Esophagus (tissue), 2 donors: ENCODE measurements at regions not wholly inside any gene's neighbourhood (a gene's known extent, or its start where the extent isn't known, plus 50 kb on each side); places are given as distances from the start of the nearest gene placed in this dataset.

Experiments
- H3K27ac ChIP-seq, 2 donors: one replicate each; pipeline ENCODE4 v1.5.1; 2013; ENCODE audit warnings: low read depth in 2 of 2, mild to moderate bottlenecking in 2 of 2, inconsistent platforms in 1 of 2, low read length in 1 of 2, moderate library complexity in 1 of 2
- H3K27me3 ChIP-seq, 2 donors: one replicate each; pipeline ENCODE4 v1.6.1; 2013; ENCODE audit warnings: low read length in 2 of 2, control low read depth in 1 of 2, mild to moderate bottlenecking in 1 of 2; ENCODE audit not compliant: insufficient read depth in 2 of 2, control insufficient read depth in 1 of 2
- H3K36me3 ChIP-seq, 2 donors: one replicate each; pipeline ENCODE4 v1.6.1; 2013; ENCODE audit warnings: low read length in 1 of 2; ENCODE audit not compliant: control insufficient read depth in 2 of 2, insufficient read depth in 2 of 2
- H3K4me1 ChIP-seq, 2 donors: one replicate each; pipeline ENCODE4 v1.6.1; 2013; ENCODE audit warnings: low read length in 1 of 2; ENCODE audit not compliant: control insufficient read depth in 2 of 2, insufficient read depth in 2 of 2
- H3K4me3 ChIP-seq, 2 donors: one replicate each; pipeline ENCODE4 v1.5.1; 2013; ENCODE audit warnings: low read length in 2 of 2, mild to moderate bottlenecking in 2 of 2, low read depth in 1 of 2, moderate library complexity in 1 of 2
- H3K9me3 ChIP-seq, 2 donors: one replicate each; pipeline ENCODE4 v1.6.1; 2013; ENCODE audit warnings: mild to moderate bottlenecking in 2 of 2, low read depth in 1 of 2, low read length in 1 of 2, moderate library complexity in 1 of 2; ENCODE audit not compliant: control insufficient read depth in 2 of 2, insufficient read depth in 1 of 2
- whole genome bisulfite sequencing, 2 donors: extraction: QIAGEN DNeasy Blood & Tissue Kit; methylation state at CpG; one replicate each; pipeline ENCODE4 v1.1.7; 2013; 5-methylcytosine and 5-hydroxymethylcytosine counted together
- donor health status: healthy with polysubstance abuse.
- donor health status: Bipolar disorder and iron deficiency.

DNA sequence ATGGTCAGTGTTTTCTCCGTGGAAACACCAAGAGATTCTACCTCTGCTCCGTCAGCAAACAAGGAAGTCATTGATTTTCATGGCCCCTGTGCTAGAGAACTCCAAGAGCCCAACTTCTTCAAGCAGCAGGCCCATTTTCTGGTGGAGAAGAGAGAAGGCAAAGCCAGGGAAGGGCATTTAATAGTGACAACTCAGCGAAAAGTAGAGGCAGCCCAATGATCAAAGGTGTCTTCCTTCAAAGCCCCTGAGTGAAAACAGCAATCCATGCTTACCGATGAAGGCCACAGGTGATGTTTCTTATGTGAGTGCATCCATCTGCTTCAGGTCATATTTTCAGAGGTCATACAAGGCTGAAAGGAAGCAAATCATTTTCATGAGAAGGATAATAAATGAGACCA, 77.3 kb downstream of the VCPKMT start:
- H3K27me3 ChIP-seq: no peaks in the 10 kb centered on the region
- H3K4me3 ChIP-seq: no peak overlapping the region
- WGBS, 2 donors: 72 to 77% methylated on average over 4 of the region's 4 CpGs
- no peaks in the 10 kb centered on the region for H3K36me3 ChIP-seq
- no peaks in the 10 kb centered on the region for H3K9me3 ChIP-seq
- peaks cover 5 to 23% of the 10 kb centered on the region in 2 donors for H3K4me1 ChIP-seq
- peak overlapping the region; percentile 91 to 99 for H3K27ac ChIP-seq

DNA sequence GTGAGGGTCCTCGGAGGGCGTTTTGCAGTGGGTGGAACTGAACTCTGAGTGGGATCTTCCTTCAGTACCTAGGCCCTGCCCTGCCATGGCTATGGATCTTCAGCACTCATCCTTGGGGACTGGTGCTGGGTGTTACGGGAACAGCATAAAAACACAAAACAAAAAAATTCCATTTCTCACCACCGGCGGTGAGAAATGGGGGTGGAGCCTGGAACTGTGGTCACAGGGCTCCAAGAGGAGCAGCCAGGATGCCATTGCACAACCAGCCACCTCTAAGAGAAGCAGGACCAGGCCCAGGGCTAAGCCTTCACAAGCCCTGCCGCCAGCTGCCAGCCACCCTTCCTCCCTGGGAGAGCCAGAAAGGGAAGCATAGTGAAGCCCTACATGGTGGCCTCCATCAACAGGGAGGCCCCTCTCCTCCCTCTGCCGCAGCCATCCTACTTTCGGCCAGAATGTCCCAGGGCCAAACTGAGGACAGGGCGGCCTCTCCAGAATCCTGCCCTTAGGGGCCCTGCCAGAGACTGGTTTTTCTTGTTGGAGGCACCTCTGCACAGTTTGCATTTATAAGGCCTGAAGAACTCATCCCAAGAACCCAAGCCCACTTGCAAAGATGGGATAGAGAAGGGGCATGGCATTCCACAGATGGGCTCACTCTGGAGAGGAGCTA, 76.5 kb downstream of the VCPKMT start:
- peaks cover 5 to 23% of the 10 kb centered on the region in 2 donors for H3K4me1 ChIP-seq
- H3K27ac ChIP-seq: peak overlapping the region; percentile 91 to 99
- H3K9me3 ChIP-seq: no peaks in the 10 kb centered on the region
- H3K27me3 ChIP-seq: no peaks in the 10 kb centered on the region
- H3K36me3 ChIP-seq: no peaks in the 10 kb centered on the region
- WGBS, 2 donors: 55 to 69% methylated on average over 9 of the region's 9 CpGs
- no peak overlapping the region for H3K4me3 ChIP-seq

DNA sequence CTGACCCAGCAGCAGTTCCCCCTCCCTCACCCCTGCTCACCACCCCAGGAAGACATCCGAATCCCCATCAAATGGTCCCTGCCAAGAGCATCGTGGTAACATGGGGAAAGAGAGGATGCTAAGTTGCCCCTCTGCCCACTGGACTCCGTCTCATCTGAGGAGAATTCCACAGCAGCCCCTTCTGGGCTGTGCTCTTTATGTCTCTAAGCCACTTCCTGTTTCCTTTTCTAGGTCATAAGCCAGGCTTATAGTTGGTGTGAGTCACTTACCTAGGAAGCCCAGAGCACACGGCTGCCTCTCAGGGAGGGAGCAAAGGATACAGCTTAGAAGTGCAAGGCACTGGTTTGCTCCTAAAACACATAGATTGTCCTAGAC, 76.0 kb downstream of the VCPKMT start:
- peaks cover 5 to 23% of the 10 kb centered on the region in 2 donors for H3K4me1 ChIP-seq
- no peaks in the 10 kb centered on the region for H3K27me3 ChIP-seq
- 41 to 46% methylated on average over 4 of the region's 4 CpGs for WGBS, 2 donors
- H3K27ac ChIP-seq: peak overlapping the region; percentile 91 to 99
- no peak overlapping the region for H3K4me3 ChIP-seq
- H3K9me3 ChIP-seq: no peaks in the 10 kb centered on the region
- H3K36me3 ChIP-seq: no peaks in the 10 kb centered on the region

DNA sequence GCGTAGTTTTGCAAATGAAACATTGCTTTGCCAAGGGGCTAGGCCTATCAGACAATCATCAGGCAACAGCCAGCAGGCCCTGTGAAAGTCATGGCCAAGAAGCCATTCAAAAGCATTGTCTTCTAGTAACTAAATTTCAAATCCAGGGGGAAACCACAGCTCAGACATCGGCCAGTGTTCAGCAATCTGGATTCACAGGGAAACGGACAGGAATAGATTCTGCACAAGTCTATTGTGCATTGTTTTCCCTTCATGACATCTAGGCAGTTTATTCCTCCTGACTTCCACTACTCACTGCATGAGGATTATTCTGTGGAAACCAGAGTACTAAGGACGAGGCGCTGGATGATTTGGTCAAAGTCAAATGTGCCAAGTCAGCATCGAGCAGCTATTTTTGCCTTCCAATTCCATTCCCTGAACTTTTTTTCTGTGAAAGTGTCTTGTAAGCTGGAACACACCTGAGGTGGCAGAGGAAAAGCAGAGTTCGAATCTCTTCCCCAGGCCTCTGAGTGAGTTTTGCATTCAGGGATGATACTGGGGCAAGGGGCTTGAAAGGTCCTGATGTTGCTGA, 75.4 kb downstream of the VCPKMT start:
- Histone ChIP-seq H3K27ac (peak overlapping the region; percentile 91 to 99), H3K4me3 (no peak overlapping the region), H3K27me3 (no peaks in the 10 kb centered on the region), H3K36me3 (no peaks in the 10 kb centered on the region), H3K4me1 (peaks cover 5 to 23% of the 10 kb centered on the region in 2 donors), H3K9me3 (no peaks in the 10 kb centered on the region)
- WGBS, 2 donors: 75 to 78% methylated on average over 7 of the region's 7 CpGs

DNA sequence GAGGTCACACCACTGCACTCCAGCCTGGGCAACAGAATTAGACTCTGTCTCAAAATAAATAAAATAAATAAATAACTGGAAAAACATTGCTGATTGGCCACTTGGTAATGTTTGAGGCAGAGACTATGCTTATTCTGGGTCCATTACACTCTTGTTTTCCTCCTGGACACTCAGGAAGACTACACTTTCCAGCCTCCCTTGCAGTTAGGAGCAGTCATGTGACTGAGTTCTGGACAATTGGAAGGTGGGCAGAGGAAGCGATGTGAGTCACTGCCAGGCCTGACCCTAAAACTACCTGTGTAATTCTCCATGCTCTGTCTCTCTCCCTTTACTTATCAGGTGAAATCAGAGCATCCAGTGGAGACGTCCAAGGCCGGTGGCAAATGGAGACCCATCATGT, 74.4 kb downstream of the VCPKMT start:
- WGBS, 2 donors: 96 to 100% methylated on average over 3 of the region's 3 CpGs
- Histone ChIP-seq H3K4me1 (peaks cover 5 to 19% of the 10 kb centered on the region in 2 donors), H3K9me3 (no peaks in the 10 kb centered on the region), H3K27ac (no peak overlapping the region), H3K27me3 (no peaks in the 10 kb centered on the region), H3K36me3 (no peaks in the 10 kb centered on the region), H3K4me3 (no peak overlapping the region)

DNA sequence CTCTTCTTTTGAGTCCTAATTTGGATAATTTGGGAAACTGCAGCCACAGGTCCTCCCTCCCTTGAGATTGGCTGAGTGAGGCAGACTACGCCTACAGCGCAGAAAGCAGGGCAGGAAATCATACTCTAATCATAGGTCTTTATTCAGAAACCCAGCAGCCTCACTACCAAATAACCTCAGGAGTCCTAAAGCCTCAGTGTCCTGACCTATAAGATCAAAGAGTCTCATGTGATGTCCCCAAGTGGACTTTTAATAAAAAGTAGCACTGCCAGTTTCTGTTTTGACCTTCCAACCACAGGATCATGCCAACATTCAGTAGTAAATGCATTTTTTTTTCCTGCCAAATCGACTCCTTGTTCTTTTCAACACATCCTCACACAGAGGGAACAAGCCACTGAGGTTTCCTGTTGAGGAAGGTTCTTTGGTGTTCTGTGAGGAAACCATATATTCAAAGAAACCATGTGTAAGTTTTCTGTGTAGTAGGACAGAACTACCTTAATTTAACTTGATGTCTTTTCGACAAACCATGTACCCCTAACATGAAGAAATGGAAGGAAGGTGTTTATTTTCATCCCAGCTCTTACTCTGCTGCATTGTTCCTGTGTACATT, 72.2 kb downstream of the VCPKMT start:
- Histone ChIP-seq H3K4me1 (peaks cover 5 to 24% of the 10 kb centered on the region in 2 donors), H3K9me3 (no peaks in the 10 kb centered on the region), H3K27ac (peak overlapping the region; percentile 36), H3K36me3 (no peaks in the 10 kb centered on the region), H3K27me3 (no peaks in the 10 kb centered on the region), H3K4me3 (no peak overlapping the region)
- 70 to 73% methylated on average over 4 of the region's 4 CpGs for WGBS, 2 donors

DNA sequence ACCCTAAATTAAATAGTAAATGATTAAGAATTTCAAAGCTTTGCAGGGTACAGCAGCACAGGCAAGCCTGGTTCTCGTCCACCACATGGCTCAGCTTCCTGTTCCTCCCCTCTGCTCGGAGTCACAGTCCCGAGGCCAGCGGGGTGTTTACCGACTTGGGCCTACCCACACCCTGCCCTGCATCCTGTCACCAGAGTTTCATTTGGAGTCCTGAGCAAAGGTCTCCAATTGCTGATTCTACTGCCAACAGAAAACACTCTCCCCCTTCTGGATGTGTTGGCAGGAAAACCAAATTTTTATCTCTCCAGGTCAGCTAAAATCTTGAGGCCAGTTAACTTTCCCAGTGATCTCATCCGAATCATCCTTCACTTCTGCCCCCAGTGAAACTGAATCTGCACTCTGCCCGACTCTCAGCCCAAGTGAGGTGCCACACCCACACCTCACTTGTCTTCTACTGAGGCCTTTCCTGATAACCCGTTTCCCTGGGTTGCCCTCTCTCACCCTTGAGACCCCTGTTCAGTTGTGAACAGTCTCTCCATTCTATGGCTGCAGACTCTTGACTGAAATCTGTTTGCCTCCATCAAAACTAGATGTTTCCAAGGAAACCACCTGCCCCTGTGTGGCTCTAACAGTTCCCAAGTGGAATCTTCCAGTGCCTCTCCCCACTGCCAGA, 71.2 kb downstream of the VCPKMT start:
- Histone ChIP-seq H3K9me3 (no peaks in the 10 kb centered on the region), H3K4me3 (no peak overlapping the region), H3K4me1 (peaks cover 3 to 17% of the 10 kb centered on the region in 2 donors), H3K27me3 (no peaks in the 10 kb centered on the region), H3K27ac (peak overlapping the region; percentile 53 to 85), H3K36me3 (no peaks in the 10 kb centered on the region)
- WGBS, 2 donors: 25 to 45% methylated on average over 8 of the region's 8 CpGs

DNA sequence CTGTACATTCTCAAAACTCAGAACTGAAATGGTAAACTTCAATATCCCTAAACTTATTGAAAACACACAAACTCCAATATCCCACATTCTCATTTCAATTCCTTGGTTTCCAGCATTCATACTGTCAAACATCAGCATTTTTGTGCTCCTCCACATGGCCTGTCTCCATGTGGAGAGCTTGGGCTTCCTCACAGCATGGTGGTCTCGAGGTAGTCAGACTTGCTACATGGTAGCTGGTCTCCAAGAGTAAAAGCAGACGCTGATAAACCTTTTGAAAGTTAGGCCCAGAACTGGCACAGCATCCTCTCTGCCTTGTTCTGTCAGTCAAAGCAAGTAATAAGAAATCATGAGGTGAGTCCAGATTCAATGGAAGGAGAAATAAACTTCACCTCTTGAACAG, 70.5 kb downstream of the VCPKMT start:
- WGBS, 2 donors: 95 to 99% methylated on average over 2 of the region's 2 CpGs
- no peak overlapping the region for H3K4me3 ChIP-seq
- H3K27me3 ChIP-seq: no peaks in the 10 kb centered on the region
- no peaks in the 10 kb centered on the region for H3K9me3 ChIP-seq
- peaks cover 2 to 12% of the 10 kb centered on the region in 2 donors for H3K4me1 ChIP-seq
- no peaks in the 10 kb centered on the region for H3K36me3 ChIP-seq
- peak overlapping the region in 1 of 2 donors; percentile 26 for H3K27ac ChIP-seq

DNA sequence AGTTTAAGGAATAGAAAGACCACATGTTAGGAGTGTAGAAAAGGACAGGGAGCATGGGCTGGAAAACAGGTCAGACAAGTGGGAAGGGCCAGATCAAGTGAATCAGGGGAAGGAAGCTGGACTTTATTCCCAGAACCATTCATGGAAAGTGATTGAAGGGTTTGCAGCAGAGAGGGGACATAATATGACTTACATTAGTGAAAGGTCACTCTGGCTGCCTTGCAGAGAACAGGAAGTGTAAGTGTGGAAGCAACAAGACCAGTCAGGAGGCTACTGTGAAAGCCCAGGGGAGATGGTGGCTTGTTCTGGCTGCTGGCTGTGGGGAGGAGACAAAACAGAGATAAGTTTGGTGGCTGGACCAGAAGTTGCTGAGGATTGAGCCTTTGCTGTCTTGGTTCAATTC, 69.1 kb downstream of the VCPKMT start:
- Histone ChIP-seq H3K4me3 (no peak overlapping the region), H3K4me1 (peaks cover 0 to 7% of the 10 kb centered on the region in 2 donors), H3K9me3 (no peaks in the 10 kb centered on the region), H3K36me3 (no peaks in the 10 kb centered on the region), H3K27ac (peak overlapping the region; percentile 47 to 84), H3K27me3 (no peaks in the 10 kb centered on the region)
